PC-9 (cell line): ENCODE measurements at regions not wholly inside any gene's neighbourhood (a gene's known extent, or its start where the extent isn't known, plus 50 kb on each side); places are given as distances from the start of the nearest gene placed in this dataset.

Experiments
- CTCF ChIP-seq: fragments of 200-600 bp; sonication (generic); conservative IDR thresholded peaks from 2 replicates; pipeline ENCODE4 v1.6.1; 2017; ENCODE audit warnings: mixed run types, antibody characterized with exemption, mild to moderate bottlenecking, moderate library complexity
- EZH2 ChIP-seq: fragments of 200-600 bp; sonication (generic); IDR thresholded peaks from 2 replicates; pipeline ENCODE4 v1.8.0; 2017; ENCODE audit warnings: antibody characterized with exemption, low read depth

- TF ChIP-seq CTCF, result no peak
- no peak for TF ChIP-seq EZH2
Measured at GRCh38 chr12:41743835-41744234, 400.8 kb downstream of the GXYLT1 start.
